Stimulated activated CD8-positive, alpha-beta memory T cell treated with anti-CD3 and anti-CD28 coated beads, Interleukin-7, amount 100 ng/mL, for 48 hours (primary cell): ENCODE measurements at regions not wholly inside any gene's neighbourhood (a gene's known extent, or its start where the extent isn't known, plus 50 kb on each side); places are given as distances from the start of the nearest gene placed in this dataset.

Source experiments
- DNase-seq, 2 donors: peaks; one replicate each; pipeline ENCODE4 v3.0.0-alpha.2; 2020; ENCODE audit warnings: low read depth in 1 of 2; ENCODE audit errors: extremely low read depth in 1 of 2

GRCh38 chr3:107428051-107428858 is 51.0 kb downstream of the CCDC54 start:
- DNase-seq = no peak

GRCh38 chr3:107429320-107430181 is 52.3 kb downstream of the CCDC54 start:
- DNase-seq = peak in 1 of 2 donors; percentile 22

GRCh38 chr3:107430214-107430995 is 53.2 kb downstream of the CCDC54 start:
- no peak for DNase-seq

- DNase-seq = no peak
Measured at GRCh38 chr3:107430996-107431245, 53.7 kb downstream of the CCDC54 start.

GRCh38 chr3:107431246-107432012 is 54.2 kb downstream of the CCDC54 start:
- no peak for DNase-seq

GRCh38 chr3:107432013-107432515 is 54.8 kb downstream of the CCDC54 start:
- DNase-seq = no peak

- DNase-seq = no peak
Measured at GRCh38 chr3:107432646-107433045, 55.4 kb downstream of the CCDC54 start.

- DNase-seq = no peak
Measured at GRCh38 chr3:107436029-107436428, 58.8 kb downstream of the CCDC54 start.

- DNase-seq = no peak
Measured at GRCh38 chr3:107438671-107439070, 61.4 kb downstream of the CCDC54 start.

- no peak for DNase-seq
Measured at GRCh38 chr3:107441617-107442016, 64.4 kb downstream of the CCDC54 start.

GRCh38 chr3:107443461-107443860 is 66.2 kb downstream of the CCDC54 start:
- DNase-seq = no peak

GRCh38 chr3:107446706-107447105 is 69.5 kb downstream of the CCDC54 start:
- no peak for DNase-seq

- no peak for DNase-seq
Measured at GRCh38 chr3:107450254-107450893, 72.4 kb upstream of the BBX start.

- no peak for DNase-seq
Measured at GRCh38 chr3:107452436-107452835, 70.3 kb upstream of the BBX start.

GRCh38 chr3:107453504-107453903 is 69.3 kb upstream of the BBX start:
- no peak for DNase-seq

- DNase-seq = no peak
Measured at GRCh38 chr3:107455621-107456020, 67.1 kb upstream of the BBX start.

- no peak for DNase-seq
Measured at GRCh38 chr3:107456501-107456900, 66.3 kb upstream of the BBX start.

- no peak for DNase-seq
Measured at GRCh38 chr3:107458871-107459270, 63.9 kb upstream of the BBX start.

GRCh38 chr3:107461721-107462120 is 61.0 kb upstream of the BBX start:
- no peak for DNase-seq

GRCh38 chr3:107464037-107464436 is 58.7 kb upstream of the BBX start:
- DNase-seq = no peak
